ENCODE measurements at regions not wholly inside any gene's neighbourhood (a gene's known extent, or its start where the extent isn't known, plus 50 kb on each side); places are given as distances from the start of the nearest gene placed in this dataset.

- no peaks in the 10 kb centered on the region for H3K27me3 Mint-ChIP-seq
- no peaks in the 10 kb centered on the region for H3K9me3 Mint-ChIP-seq
- no peak for DNase-seq (ENCODE audit: extremely low spot score, unreplicated experiment)
- H3K4me3 Mint-ChIP-seq, result no peak overlapping the region
- H3K27ac Mint-ChIP-seq, result no peak overlapping the region
- no peaks in the 10 kb centered on the region for H3K4me1 Mint-ChIP-seq (ENCODE audit: unreplicated experiment)
- no peak for TF ChIP-seq CTCF (conservative IDR thresholded peaks at IDR 0.05)
- H3K36me3 Mint-ChIP-seq, result no peaks in the 10 kb centered on the region
Observed at GRCh38 chr10:107800061-107800460, 635.6 kb upstream of the SORCS1 start.

GRCh38 chr10:107790271-107790670 lies 625.8 kb upstream of the SORCS1 start:
- DNase-seq (ENCODE audit: extremely low spot score, unreplicated experiment), result no peak
- no peak overlapping the region for H3K27ac Mint-ChIP-seq
- no peaks in the 10 kb centered on the region for H3K27me3 Mint-ChIP-seq
- H3K4me3 Mint-ChIP-seq, result no peak overlapping the region
- no peaks in the 10 kb centered on the region for H3K36me3 Mint-ChIP-seq
- no peaks in the 10 kb centered on the region for H3K4me1 Mint-ChIP-seq (ENCODE audit: unreplicated experiment)
- TF ChIP-seq CTCF (conservative IDR thresholded peaks at IDR 0.05), result no peak
- H3K9me3 Mint-ChIP-seq, result peaks cover 6% of the 10 kb centered on the region

GRCh38 chr10:107771066-107771465 lies 606.6 kb upstream of the SORCS1 start:
- Mint-ChIP-seq H3K4me1 (ENCODE audit: unreplicated experiment) (no peaks in the 10 kb centered on the region), H3K4me3 (no peak overlapping the region), H3K27me3 (no peaks in the 10 kb centered on the region), H3K27ac (no peak overlapping the region), H3K9me3 (peaks cover 7% of the 10 kb centered on the region), H3K36me3 (no peaks in the 10 kb centered on the region)
- DNase-seq (ENCODE audit: extremely low spot score, unreplicated experiment), result no peak
- TF ChIP-seq CTCF (conservative IDR thresholded peaks at IDR 0.05), result no peak

DNA sequence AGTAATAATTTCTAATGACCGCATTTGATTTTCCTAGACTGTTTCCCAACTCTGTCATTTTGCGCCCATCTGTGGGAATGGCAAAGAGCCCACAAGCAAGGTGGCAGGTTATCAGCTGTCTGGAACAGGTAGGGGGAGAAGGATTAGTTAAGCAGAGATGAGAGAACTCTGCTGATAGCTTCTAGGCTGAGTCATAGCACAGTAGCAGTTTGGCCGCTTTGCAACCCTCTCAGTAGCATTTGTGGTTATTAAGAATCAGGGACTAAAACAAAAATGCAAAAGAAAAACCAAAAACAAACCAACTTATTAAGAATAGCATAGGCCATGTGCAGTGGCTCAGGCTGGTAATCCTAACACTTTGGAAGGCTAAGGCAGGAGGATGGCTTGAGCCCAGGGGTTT lies 602.7 kb upstream of the SORCS1 start:
- H3K27me3 Mint-ChIP-seq, result no peaks in the 10 kb centered on the region
- no peak for DNase-seq (ENCODE audit: extremely low spot score, unreplicated experiment)

DNA sequence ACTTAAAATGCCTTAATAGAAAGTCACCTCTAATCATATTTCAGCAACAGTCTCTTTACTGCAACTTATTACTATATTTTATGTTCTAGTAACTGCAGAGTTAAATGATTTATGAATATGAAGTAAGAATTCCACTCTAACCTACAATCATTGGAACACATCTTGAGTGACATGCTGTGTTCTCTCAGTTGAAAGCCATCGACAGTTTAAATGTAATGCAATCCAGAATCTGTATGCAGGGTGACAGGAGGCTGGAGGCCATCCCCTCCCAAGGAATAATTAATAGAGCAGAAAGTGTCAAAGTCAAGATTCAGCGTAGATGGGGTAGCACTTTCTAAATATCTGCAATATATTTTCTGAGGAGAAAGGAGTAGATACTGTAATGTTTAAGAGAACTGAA lies 590.3 kb upstream of the SORCS1 start:
- Mint-ChIP-seq H3K27ac (no peak overlapping the region), H3K4me3 (no peak overlapping the region), H3K27me3 (no peaks in the 10 kb centered on the region), H3K36me3 (no peaks in the 10 kb centered on the region), H3K4me1 (ENCODE audit: unreplicated experiment) (no peaks in the 10 kb centered on the region), H3K9me3 (no peaks in the 10 kb centered on the region)
- DNase-seq (ENCODE audit: extremely low spot score, unreplicated experiment), result no peak
- TF ChIP-seq CTCF (conservative IDR thresholded peaks at IDR 0.05), result no peak

More for the DNA sequence above, 602.7 kb upstream of the SORCS1 start:
- Mint-ChIP-seq H3K9me3 (peaks cover 5% of the 10 kb centered on the region), H3K4me3 (no peak overlapping the region), H3K36me3 (no peaks in the 10 kb centered on the region), H3K4me1 (ENCODE audit: unreplicated experiment) (no peaks in the 10 kb centered on the region), H3K27ac (no peak overlapping the region)
- TF ChIP-seq CTCF (conservative IDR thresholded peaks at IDR 0.05), result no peak

- DNase-seq (ENCODE audit: extremely low spot score, unreplicated experiment), result no peak
- no peaks in the 10 kb centered on the region for H3K9me3 Mint-ChIP-seq
- H3K27me3 Mint-ChIP-seq, result no peaks in the 10 kb centered on the region
- H3K36me3 Mint-ChIP-seq, result no peaks in the 10 kb centered on the region
- H3K4me3 Mint-ChIP-seq, result no peak overlapping the region
- no peaks in the 10 kb centered on the region for H3K4me1 Mint-ChIP-seq (ENCODE audit: unreplicated experiment)
- no peak overlapping the region for H3K27ac Mint-ChIP-seq
- TF ChIP-seq CTCF (conservative IDR thresholded peaks at IDR 0.05), result no peak
Observed at GRCh38 chr10:107749235-107749634, 584.7 kb upstream of the SORCS1 start.

All from type B pancreatic cell (in vitro differentiated cells).